HCT116 (cell line): ENCODE measurements at regions not wholly inside any gene's neighbourhood (a gene's known extent, or its start where the extent isn't known, plus 50 kb on each side); places are given as distances from the start of the nearest gene placed in this dataset.

Experiments used
- ATAC-seq: fragments of 200-7000 bp; cut with Tn5 transposase; 2 replicates; pipeline ENCODE4 v1.9.1; 2020; ENCODE audit warnings: mild to moderate bottlenecking, moderate library complexity
- BruUV-seq: library from RNA; stranded (reverse); fragments of 400-500 nt; replicated peaks from 2 replicates; lab custom pipeline; 2021; lab: Mats Ljungman, UMichigan
- CTCF ChIA-PET: fragments of 300-600 bp; sonication (Branson Sonifier 250); formaldehyde crosslinking; loops from one replicate; lab custom pipeline; 2021; ENCODE audit warnings: antibody characterized with exemption; lab: Charles Lee
- POLR2A ChIA-PET: fragments of 300-600, 350-600 bp; sonication (Branson Sonifier 250); formaldehyde crosslinking; loops from one replicate; lab custom pipeline; 2021; ENCODE audit warnings: antibody characterized with exemption; lab: Charles Lee
- RAD21 ChIA-PET, 2 experiments: fragments of 300-600 bp; sonication (Branson Sonifier 250); formaldehyde crosslinking; loops; one replicate each; lab custom pipeline; 2023; ENCODE audit warnings: low total read pairs in 2 of 2; ENCODE audit not compliant: uncharacterized antibody in 2 of 2, unreplicated experiment in 2 of 2, low non-redundant PET in 1 of 2; lab: Charles Lee
- DNase-seq: peaks from one replicate; pipeline ENCODE4 v3.0.0-alpha.2; 2010; ENCODE audit warnings: low read depth, low spot score
- H2AFZ ChIP-seq: fragments of 200-600 bp; shearing (Covaris generic), sonication (generic); 2 replicates; pipeline ENCODE4 v1.6.1; 2017; ENCODE audit warnings: low read depth, mixed run types, mixed read lengths, antibody characterized with exemption, low read length; ENCODE audit not compliant: poor library complexity, severe bottlenecking
- H3K27ac ChIP-seq: 2 replicates; pipeline ENCODE4 v1.5.1; 2012; ENCODE audit warnings: low read depth, low read length
- H3K27me3 ChIP-seq: fragments of 200-600 bp; sonication (generic); 2 replicates; pipeline ENCODE4 v1.6.1; 2016; ENCODE audit warnings: mixed run types, low read length, mixed read lengths; ENCODE audit not compliant: insufficient read depth
- H3K36me3 ChIP-seq, 2 experiments: fragments of 200-500 bp in 1 of 2; fragments of 200-600 bp in 1 of 2; sonication (Bioruptor generic) in 1 of 2; sonication (generic) in 1 of 2; 2 replicates each; pipeline versions ENCODE4 v1.5.1 to v1.6.1; 2014 to 2016; ENCODE audit warnings: low read length in 2 of 2, inconsistent platforms in 1 of 2, mixed read lengths in 1 of 2, mixed run types in 1 of 2; ENCODE audit not compliant: insufficient read depth in 2 of 2, control insufficient read depth in 1 of 2
- H3K4me1 ChIP-seq, 2 experiments: fragments of 200-600 bp in 1 of 2; sonication (generic) in 1 of 2; 2 replicates each; pipeline versions ENCODE4 v1.5.1 to v1.6.1; 2012 to 2017; ENCODE audit warnings: low read length in 2 of 2, inconsistent platforms in 1 of 2, mild to moderate bottlenecking in 1 of 2, mixed read lengths in 1 of 2, mixed run types in 1 of 2, moderate library complexity in 1 of 2; ENCODE audit not compliant: insufficient read depth in 2 of 2, control insufficient read depth in 1 of 2
- H3K4me2 ChIP-seq: fragments of 200-600 bp; sonication (generic); 2 replicates; pipeline ENCODE4 v1.6.1; 2017; ENCODE audit warnings: mixed run types, low read length, mixed read lengths
- H3K4me3 ChIP-seq, 2 experiments: fragments of 200-600 bp in 1 of 2; sonication (generic) in 1 of 2; replicated peaks in 1 of 2; 2 replicates each; pipeline ENCODE4 v1.5.1; 2011 to 2016; ENCODE audit warnings: low read length in 2 of 2, control low read depth in 1 of 2, low read depth in 1 of 2, mild to moderate bottlenecking in 1 of 2, mixed read lengths in 1 of 2, mixed run types in 1 of 2
- H3K79me2 ChIP-seq: fragments of 200-600 bp; sonication (generic); 2 replicates; pipeline ENCODE4 v1.6.1; 2017; ENCODE audit warnings: mild to moderate bottlenecking, mixed run types, low read length, moderate library complexity, mixed read lengths; ENCODE audit not compliant: insufficient read depth
- H3K9ac ChIP-seq: fragments of 200-600 bp; sonication (generic); 2 replicates; pipeline ENCODE4 v1.6.1; 2016; ENCODE audit warnings: low read length, mixed read lengths
- H3K9me2 ChIP-seq: fragments of 200-600 bp; sonication (generic), shearing (Covaris generic); 2 replicates; pipeline ENCODE4 v1.6.1; 2017; ENCODE audit warnings: mixed run types, mild to moderate bottlenecking, moderate library complexity; ENCODE audit not compliant: insufficient read depth
- H3K9me3 ChIP-seq, 2 experiments: fragments of 200-500 bp in 1 of 2; fragments of 200-600 bp in 1 of 2; sonication (Bioruptor generic) in 1 of 2; sonication (generic) in 1 of 2; 2 replicates each; pipeline ENCODE4 v1.6.1; 2014 to 2017; ENCODE audit warnings: low read length in 2 of 2, mixed read lengths in 2 of 2, inconsistent platforms in 1 of 2, low read depth in 1 of 2, mild to moderate bottlenecking in 1 of 2, mixed run types in 1 of 2, moderate library complexity in 1 of 2; ENCODE audit not compliant: control insufficient read depth in 1 of 2, insufficient read depth in 1 of 2
- H4K20me1 ChIP-seq: fragments of 200-600 bp; sonication (generic), shearing (Covaris generic); 2 replicates; pipeline ENCODE4 v1.6.1; 2017; ENCODE audit warnings: mixed run types, mild to moderate bottlenecking, moderate library complexity; ENCODE audit not compliant: insufficient read depth
- CBX3 ChIP-seq: IDR thresholded peaks from 2 replicates; pipeline ENCODE4 v1.6.1; 2012; ENCODE audit warnings: low read depth
- ELF1 ChIP-seq: IDR thresholded peaks from 2 replicates; pipeline ENCODE4 v1.6.1; 2012; ENCODE audit warnings: low read depth, borderline replicate concordance
- EZH2phosphoT487 ChIP-seq: fragments of 200-600 bp; IDR thresholded peaks from 2 replicates; pipeline ENCODE4 v1.6.1; 2018; ENCODE audit warnings: antibody characterized with exemption, borderline replicate concordance
- FOSL1 ChIP-seq: IDR thresholded peaks from 2 replicates; pipeline ENCODE4 v1.6.1; 2012; ENCODE audit warnings: low read depth
- JUND ChIP-seq: IDR thresholded peaks from 2 replicates; pipeline ENCODE4 v1.6.1; 2012
- POLR2A ChIP-seq: IDR thresholded peaks from 2 replicates; pipeline ENCODE4 v1.7.0; 2011; ENCODE audit warnings: borderline replicate concordance; ENCODE audit not compliant: insufficient read depth, insufficient read length; ENCODE audit errors: extremely low read depth
- POLR2AphosphoS5 ChIP-seq: IDR thresholded peaks from 2 replicates; pipeline ENCODE4 v1.6.1; 2011; ENCODE audit warnings: mild to moderate bottlenecking, low read depth, low read length, moderate library complexity
- RAD21 ChIP-seq: IDR thresholded peaks from 2 replicates; pipeline ENCODE4 v1.6.1; 2012; ENCODE audit warnings: low read depth, mild to moderate bottlenecking
- SIN3A ChIP-seq: IDR thresholded peaks from 2 replicates; pipeline ENCODE4 v1.6.1; 2012; ENCODE audit warnings: low read depth
- SRF ChIP-seq: IDR thresholded peaks from 2 replicates; pipeline ENCODE4 v1.6.1; 2012; ENCODE audit warnings: low read depth
- TCF7L2 ChIP-seq: IDR thresholded peaks from 2 replicates; pipeline ENCODE4 v1.7.0; 2011; ENCODE audit warnings: borderline replicate concordance, inconsistent platforms; ENCODE audit not compliant: insufficient read depth, insufficient read length; ENCODE audit errors: extremely low read depth
- YY1 ChIP-seq: IDR thresholded peaks from 2 replicates; pipeline ENCODE4 v1.6.1; 2011; ENCODE audit warnings: low read length, low read depth, moderate library complexity, mild to moderate bottlenecking; ENCODE audit not compliant: insufficient replicate concordance; ENCODE audit errors: extremely low read depth
- ZFX ChIP-seq: fragments of 450-650 bp; IDR thresholded peaks from 2 replicates; pipeline ENCODE4 v1.6.1; 2017
- intact Hi-C: fragments of 100-400 bp; cut with micrococcal nuclease; formaldehyde crosslinking; loops from 2 replicates; pipeline ENCODE4 v1.10.0; 2022
- TF ChIP-seq, protein P1 (sequence below): IDR thresholded peaks from 2 replicates; pipeline ENCODE4 v1.6.1; 2012
- TF ChIP-seq, protein P2 (sequence below), 3 experiments: fragments of 200-600 bp in 1 of 3; sonication (generic) in 1 of 3; IDR thresholded peaks in 2 of 3; conservative IDR thresholded peaks in 1 of 3; 2 replicates each; pipeline ENCODE4 v1.5.1; 2012 to 2017; ENCODE audit warnings: low read depth in 2 of 3, low read length in 2 of 3, antibody characterized with exemption in 1 of 3, borderline replicate concordance in 1 of 3, control low read depth in 1 of 3, mild to moderate bottlenecking in 1 of 3, mixed read lengths in 1 of 3, mixed run types in 1 of 3, moderate library complexity in 1 of 3; ENCODE audit not compliant: insufficient read depth in 1 of 3

- TF ChIP-seq YY1: no peak
Observed at GRCh38 chr3:53416530-53416929, 69.2 kb upstream of the DCP1A start (continued).

GRCh38 chr3:53420831-53421230 lies 73.5 kb upstream of the DCP1A start:
- TF ChIP-seq SRF (no peak), ELF1 (no peak), SIN3A (no peak), JUND (no peak), POLR2A (no peak), POLR2AphosphoS5 (no peak), TCF7L2 (no peak), EZH2phosphoT487 (no peak), CBX3 (no peak), RAD21 (no peak), FOSL1 (no peak), ZFX (no peak), YY1 (no peak)
- TF ChIP-seq, protein P1, sequence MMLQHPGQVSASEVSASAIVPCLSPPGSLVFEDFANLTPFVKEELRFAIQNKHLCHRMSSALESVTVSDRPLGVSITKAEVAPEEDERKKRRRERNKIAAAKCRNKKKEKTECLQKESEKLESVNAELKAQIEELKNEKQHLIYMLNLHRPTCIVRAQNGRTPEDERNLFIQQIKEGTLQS: no peak
- TF ChIP-seq, protein P2, sequence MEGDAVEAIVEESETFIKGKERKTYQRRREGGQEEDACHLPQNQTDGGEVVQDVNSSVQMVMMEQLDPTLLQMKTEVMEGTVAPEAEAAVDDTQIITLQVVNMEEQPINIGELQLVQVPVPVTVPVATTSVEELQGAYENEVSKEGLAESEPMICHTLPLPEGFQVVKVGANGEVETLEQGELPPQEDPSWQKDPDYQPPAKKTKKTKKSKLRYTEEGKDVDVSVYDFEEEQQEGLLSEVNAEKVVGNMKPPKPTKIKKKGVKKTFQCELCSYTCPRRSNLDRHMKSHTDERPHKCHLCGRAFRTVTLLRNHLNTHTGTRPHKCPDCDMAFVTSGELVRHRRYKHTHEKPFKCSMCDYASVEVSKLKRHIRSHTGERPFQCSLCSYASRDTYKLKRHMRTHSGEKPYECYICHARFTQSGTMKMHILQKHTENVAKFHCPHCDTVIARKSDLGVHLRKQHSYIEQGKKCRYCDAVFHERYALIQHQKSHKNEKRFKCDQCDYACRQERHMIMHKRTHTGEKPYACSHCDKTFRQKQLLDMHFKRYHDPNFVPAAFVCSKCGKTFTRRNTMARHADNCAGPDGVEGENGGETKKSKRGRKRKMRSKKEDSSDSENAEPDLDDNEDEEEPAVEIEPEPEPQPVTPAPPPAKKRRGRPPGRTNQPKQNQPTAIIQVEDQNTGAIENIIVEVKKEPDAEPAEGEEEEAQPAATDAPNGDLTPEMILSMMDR (IDR thresholded peaks at IDR 0.05 in 2 of 3, conservative IDR thresholded peaks at IDR 0.05 in 1 of 3; ENCODE audit: borderline replicate concordance in 1 of 3, insufficient read depth in 1 of 3, low read depth in 2 of 3, low read length in 2 of 3): no peak
- TF ChIP-seq, all 23 proteins: peak for 0

More at GRCh38 chr3:53420831-53421230, 73.5 kb upstream of the DCP1A start:
- Histone ChIP-seq H3K36me3 (no peaks in the 10 kb centered on the region), H3K79me2 (no peaks in the 10 kb centered on the region), H3K27ac (no peak overlapping the region), H3K4me3 (no peak overlapping the region), H3K9me2 (no peaks in the 10 kb centered on the region), H3K9ac (no peak overlapping the region), H3K4me1 (no peaks in the 10 kb centered on the region), H4K20me1 (no peaks in the 10 kb centered on the region), H3K4me2 (no peak overlapping the region), H3K27me3 (no peaks in the 10 kb centered on the region), H3K9me3 (no peaks in the 10 kb centered on the region), H2AFZ (no peak overlapping the region)
- POLR2A ChIA-PET: no interaction called here
- DNase-seq (no peak), ATAC-seq (no peak)
- intact Hi-C loops: no loop called here
- BruUV-seq: no TSS peak
- RAD21 ChIA-PET: no interaction called here
- CTCF ChIA-PET: no interaction called here
